ENCODE measurements at regions not wholly inside any gene's neighbourhood (a gene's known extent, or its start where the extent isn't known, plus 50 kb on each side); places are given as distances from the start of the nearest gene placed in this dataset.

GRCh38 chr9:115596021-115596745, 478.2 kb upstream of the TNC start:
- TF ChIP-seq CTCF (IDR thresholded peaks at IDR 0.05; ENCODE audit: low read depth, low read length, missing input control) (no peak), RXRA (IDR thresholded peaks at IDR 0.05) (no peak), TAF1 (conservative IDR thresholded peaks at IDR 0.05) (no peak), EGR1 (IDR thresholded peaks at IDR 0.05; ENCODE audit: low read depth in 2 of 2) (no peak), REST (IDR thresholded peaks at IDR 0.05) (no peak), SP1 (IDR thresholded peaks at IDR 0.05) (no peak), HNF4A (conservative IDR thresholded peaks at IDR 0.05) (no peak), YY1 (IDR thresholded peaks at IDR 0.05) (no peak), ATF3 (IDR thresholded peaks at IDR 0.05) (no peak), FOXA1 (IDR thresholded peaks at IDR 0.05) (no peak), JUND (IDR thresholded peaks at IDR 0.05) (no peak), GABPA (IDR thresholded peaks at IDR 0.05 in 1 of 2, conservative IDR thresholded peaks at IDR 0.05 in 1 of 2) (no peak)

Data from liver (tissue), 3 donors.